ENCODE measurements at regions not wholly inside any gene's neighbourhood (a gene's known extent, or its start where the extent isn't known, plus 50 kb on each side); places are given as distances from the start of the nearest gene placed in this dataset.

GRCh38 chr12:19992311-19992710 is 376.0 kb upstream of the PDE3A start:
- TF ChIP-seq EP300 (IDR thresholded peaks at IDR 0.05; ENCODE audit: borderline replicate concordance) (no peak), YY1 (IDR thresholded peaks at IDR 0.05; ENCODE audit: low read depth) (no peak), TAF1 (IDR thresholded peaks at IDR 0.05; ENCODE audit: low read depth) (no peak), RAD21 (IDR thresholded peaks at IDR 0.05; ENCODE audit: low read depth) (no peak), MAX (IDR thresholded peaks at IDR 0.05) (no peak), CEBPB (IDR thresholded peaks at IDR 0.05) (no peak), ZBTB7A (IDR thresholded peaks at IDR 0.05; ENCODE audit: low read depth) (no peak), CREB1 (IDR thresholded peaks at IDR 0.05; ENCODE audit: low read depth) (no peak), USF1 (IDR thresholded peaks at IDR 0.05) (no peak), NFIC (IDR thresholded peaks at IDR 0.05) (no peak), FOXM1 (IDR thresholded peaks at IDR 0.05; ENCODE audit: borderline replicate concordance, low read depth) (no peak), TEAD4 (IDR thresholded peaks at IDR 0.05) (no peak), REST (IDR thresholded peaks at IDR 0.05; ENCODE audit: low read depth) (no peak)
